ELF-1 (cell line): ENCODE measurements at regions not wholly inside any gene's neighbourhood (a gene's known extent, or its start where the extent isn't known, plus 50 kb on each side); places are given as distances from the start of the nearest gene placed in this dataset.
A peak's percentile ranks its signal among the peaks of the same experiment; 100 is the strongest.
"Not testable (repeated sequence)": the region's sequence is repeated elsewhere in the genome, so short reads cannot be mapped to it uniquely, and the experiment has no call there.

Experiments used
- DNase-seq: peaks from one replicate; pipeline ENCODE4 v3.0.0-alpha.2; 2016; ENCODE audit warnings: low read depth, low spot score

DNA sequence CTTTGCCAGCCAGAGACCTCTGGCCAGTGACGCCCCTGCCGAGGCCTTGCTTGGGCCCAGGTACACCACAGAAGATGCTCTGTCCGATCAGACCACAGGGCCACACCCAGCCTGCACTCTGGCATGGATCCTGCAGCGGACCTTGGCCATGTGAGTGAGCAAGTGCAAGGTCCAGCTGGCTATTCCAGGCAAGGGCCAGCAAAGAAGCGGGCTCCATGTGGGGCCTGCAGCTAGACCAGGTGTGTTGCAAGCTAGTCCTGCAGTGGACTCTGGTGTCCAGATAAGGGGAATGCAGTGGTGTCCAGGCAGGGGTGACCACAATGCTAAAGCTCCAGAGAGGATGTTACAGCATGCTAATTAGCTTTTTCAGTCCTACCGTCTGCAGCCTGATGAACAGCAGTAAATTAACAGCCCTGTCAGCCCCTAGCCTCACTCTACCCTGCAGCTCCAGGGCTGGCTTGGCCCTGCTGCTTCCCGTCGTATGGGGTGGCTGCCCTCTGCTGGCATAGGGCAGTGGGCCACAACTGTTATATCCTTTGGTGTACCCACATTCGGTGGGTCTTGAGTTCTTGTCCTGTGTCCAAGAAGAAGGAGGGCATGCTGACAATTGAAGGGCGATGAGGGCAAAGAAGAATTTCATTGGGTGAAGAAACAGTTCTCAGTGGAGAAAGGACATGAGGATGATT, 284.5 kb upstream of the POU5F2 start:
- DNase-seq: no peak

DNA sequence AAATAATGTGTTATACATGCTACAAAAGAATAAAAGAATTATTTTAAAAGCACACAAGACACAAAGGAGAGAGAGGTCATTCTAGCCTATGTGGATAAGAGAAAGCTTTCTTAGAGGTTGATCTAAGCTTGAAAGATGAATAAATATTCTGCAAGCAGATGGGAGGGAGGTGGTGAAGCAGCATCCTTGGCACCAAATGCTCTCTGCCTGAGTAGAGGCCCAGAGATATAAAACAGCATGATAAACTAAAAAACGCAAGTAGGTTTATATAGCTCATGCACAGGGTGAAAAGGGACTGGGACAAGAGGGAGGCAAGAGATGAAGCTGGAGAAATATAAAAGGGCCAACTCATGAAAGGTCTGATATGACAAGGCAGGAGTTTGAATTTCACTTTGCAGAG, 283.2 kb upstream of the POU5F2 start:
- DNase-seq: no peak

DNA sequence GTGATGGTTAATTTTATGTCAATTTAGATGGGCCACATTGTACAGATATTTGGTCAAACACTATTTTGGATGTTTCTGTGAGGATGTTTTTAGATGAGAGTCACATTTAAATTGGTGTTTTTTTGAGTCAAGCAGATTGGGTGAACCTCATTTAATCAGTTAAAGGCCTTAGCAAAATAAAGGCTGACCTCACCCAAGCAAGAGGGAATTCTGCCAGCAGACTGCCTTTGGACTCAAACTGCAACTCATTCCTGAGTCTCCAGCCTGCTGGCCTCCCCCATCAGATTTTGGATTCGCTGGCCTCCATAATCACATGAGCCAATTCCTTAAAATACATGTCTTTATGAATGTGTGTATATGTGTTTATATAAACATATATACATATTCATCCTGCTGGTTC, 282.7 kb upstream of the POU5F2 start:
- DNase-seq: no peak

DNA sequence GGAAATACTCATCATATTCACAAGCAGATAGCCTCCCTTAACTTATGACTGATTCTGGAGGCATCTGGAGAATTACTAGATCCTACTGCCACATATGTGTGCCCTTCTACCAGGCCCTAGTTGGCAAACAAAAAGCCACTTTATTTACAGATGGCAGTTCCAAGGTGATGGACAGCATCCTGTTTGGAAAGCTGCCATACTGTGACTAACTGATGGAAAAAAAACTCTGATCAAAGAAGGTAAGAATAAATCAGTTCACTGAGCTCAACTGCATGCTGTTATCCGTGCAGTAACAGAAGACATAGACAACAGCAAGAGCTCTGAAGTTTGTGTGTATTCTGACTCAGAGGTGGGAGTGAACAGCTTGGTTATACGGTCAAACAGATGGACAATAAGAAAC, 279.8 kb upstream of the POU5F2 start:
- DNase-seq: no peak

DNA sequence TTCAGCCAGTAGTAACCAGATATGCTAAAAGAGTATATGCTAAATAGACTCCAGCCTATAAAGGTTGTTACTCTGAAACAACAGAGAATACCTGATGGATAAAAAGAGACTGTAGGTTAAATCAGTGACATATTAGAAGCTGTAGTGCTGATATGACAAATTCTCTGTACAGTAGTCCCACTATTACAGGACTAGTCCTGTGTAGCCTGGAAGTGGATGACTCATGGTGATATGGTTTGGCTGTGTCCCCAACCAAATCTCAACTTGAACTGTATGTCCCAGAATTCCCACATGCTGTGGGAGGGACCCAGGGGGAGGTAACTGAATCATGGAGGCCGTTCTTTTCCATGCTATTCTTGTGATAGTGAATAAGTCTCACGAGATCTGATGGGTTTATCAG, 276.2 kb upstream of the POU5F2 start:
- DNase-seq: no peak

DNA sequence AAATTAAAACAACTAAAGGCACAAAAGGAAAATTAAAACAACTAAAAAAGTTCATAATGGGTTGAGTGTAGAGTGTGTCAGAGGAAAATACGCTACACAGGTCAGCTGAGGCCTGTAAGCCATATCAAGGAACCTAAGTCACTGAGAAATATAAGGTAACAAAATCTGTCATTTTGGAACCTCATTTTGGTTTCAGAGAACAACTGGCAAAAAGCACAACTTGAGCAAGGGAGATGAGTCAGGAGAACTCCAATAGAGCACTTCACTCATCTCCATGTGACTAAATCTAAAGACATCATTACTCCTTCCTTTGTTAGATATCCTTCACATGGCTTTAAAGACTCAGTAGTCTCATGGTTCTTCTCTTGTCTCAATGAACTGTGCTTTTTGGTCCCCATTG, 269.4 kb upstream of the POU5F2 start:
- DNase-seq: no peak

DNA sequence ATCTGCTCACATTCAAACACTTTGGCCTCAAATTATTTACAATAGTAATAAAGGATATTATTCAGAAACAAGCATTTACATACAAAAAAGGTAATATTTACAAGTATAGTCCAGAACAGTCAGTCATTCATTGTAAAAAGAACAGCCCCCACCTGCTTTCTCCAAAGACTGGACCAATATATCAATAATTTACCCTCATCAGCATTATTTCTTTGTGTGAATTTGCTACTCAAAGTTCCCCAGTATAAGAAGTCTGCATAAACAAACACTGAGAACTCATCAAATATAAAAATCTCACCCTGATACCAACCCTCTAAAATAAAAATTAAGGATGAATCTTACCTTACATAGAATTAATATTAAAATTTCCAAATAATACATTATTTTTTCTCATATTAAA, 267.8 kb upstream of the POU5F2 start:
- no peak for DNase-seq

DNA sequence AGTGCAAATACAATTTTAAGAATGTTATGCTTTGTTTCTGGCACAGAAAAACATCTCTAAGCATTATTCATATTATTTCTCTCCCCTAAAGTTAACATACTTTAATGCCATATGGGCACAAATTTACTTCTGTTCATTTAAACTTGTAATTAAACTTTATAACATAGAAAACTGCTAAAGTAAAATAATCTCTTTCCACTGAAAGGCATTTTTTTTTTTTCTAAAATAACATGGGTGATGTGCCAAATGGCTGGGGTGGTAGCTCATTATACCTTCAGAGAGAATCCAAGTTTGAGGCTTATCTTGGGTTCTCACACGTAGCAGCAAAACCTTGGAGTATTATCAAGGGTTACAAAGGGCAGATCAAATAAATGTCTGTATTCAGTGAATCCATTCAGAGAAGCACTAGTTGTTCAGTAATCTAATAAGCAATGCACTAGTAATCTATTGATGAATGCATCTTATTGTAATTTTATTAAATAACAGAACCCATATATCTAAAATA, 257.6 kb upstream of the POU5F2 start:
- no peak for DNase-seq

DNA sequence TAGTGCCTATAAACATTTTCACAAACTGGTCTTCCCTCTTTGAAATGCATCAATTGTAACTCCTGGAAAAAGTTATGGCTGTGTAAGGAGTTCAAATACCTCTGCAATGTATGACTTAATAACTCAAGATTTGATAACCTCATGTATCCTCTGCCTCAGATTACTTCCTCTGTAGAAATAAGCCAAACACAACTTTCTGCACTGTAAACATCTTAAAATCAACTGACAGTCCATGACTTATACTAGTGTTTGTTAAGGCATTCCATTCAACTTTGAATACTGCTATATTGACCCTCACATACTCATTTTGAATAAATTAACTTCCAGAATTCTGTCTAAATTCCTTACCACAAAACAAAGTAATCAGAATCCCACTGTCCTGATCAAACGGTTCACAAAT, 256.2 kb upstream of the POU5F2 start:
- no peak for DNase-seq

DNA sequence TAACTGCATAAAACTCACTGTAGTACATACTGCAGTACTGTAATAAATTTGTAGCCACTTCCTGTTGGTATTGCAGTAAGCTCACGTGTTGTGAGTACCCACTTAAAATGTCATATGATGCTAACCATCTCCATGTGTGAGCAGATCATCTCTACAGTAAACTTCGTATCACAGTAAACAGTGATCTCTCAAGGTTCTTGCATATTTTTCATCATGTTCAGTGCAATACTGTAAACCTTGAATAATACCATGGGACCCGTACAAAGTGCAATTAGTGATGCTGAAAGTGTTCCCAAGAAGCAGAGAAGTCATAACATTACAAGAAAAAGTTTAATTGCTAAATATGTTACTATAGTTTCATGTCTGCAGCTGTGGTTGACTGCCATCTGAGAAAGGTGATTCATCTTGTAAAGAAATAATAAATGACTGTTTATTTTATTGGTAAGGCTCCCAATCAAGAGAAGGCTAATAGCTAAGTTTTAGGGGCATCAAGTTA, 253.8 kb upstream of the POU5F2 start:
- DNase-seq: no peak

DNA sequence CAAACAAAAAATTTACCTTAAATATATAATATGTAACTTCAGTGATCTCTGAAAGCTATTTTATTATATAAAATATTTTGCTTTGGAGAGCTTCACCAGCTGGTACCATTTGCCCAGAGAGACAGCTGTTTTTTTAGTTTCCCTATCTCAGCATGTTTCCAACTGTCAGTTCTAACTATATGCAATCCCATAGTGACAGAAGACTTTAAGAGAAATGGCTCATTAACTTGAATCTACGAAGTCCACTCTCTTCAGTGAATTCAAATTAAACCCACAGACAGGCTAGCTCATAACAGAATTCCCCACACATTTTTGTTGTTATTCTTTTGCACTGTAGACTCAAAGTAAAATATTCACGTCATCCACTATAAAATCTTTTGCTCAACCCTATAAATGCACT, 251.8 kb upstream of the POU5F2 start:
- DNase-seq: no peak

DNA sequence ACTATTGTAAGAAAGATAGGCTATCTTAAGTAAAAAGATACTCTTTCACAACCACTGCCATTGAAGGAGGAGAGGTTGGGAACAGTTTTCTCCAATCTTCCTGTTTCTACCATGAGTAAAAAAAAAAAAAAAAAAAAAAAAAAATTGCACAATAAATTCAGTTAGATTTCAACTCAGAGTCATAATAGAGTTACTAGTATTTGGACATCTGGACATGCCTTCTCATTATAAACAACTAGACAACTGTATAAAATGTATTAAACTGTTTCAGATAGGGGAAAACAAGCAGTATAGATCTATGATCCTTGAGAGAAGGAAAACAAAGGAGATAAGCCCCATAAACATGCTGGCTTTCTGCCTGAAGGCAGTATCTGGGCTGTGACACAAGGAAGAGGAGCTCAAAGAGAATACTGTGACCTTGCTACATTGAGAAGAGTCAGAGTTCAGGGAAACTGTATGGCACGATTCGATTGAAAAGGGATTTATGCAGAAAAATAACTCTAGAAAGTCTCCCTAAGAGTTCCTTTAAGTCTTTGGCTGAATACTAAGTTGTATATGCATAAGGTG, 249.2 kb upstream of the POU5F2 start:
- DNase-seq: peak; percentile 29

DNA sequence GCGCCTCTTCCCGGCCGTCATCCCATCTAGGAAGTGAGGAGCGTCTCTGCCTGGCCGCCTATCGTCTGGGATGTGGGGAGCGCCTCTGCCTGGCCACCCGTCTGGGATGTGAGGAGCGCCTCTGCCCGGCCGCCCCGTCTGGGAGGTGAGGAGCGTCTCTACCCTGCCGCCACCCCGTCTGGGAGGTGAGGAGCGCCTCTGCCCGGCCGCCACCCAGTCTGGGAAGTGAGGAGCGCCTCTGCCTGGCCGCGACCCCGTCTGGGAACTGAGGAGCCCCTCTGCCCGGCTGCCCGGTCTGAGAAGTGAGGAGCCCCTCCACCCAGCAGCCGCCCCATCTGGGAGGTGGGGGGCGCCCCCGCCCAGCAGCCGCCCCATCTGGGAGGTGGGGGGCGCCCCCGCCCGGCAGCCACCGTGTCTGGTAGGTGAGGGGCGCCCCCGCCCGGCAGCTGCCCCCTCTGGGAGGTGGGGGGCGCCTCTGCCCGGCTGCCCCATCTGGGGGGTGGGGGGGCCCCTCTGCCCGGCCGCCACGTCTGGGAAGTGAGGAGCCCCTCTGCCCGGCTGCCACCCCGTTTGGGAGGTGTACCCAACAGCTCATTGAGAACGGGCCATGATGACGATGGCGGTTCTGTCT, 244.7 kb upstream of the POU5F2 start:
- not testable (repeated sequence) for DNase-seq

DNA sequence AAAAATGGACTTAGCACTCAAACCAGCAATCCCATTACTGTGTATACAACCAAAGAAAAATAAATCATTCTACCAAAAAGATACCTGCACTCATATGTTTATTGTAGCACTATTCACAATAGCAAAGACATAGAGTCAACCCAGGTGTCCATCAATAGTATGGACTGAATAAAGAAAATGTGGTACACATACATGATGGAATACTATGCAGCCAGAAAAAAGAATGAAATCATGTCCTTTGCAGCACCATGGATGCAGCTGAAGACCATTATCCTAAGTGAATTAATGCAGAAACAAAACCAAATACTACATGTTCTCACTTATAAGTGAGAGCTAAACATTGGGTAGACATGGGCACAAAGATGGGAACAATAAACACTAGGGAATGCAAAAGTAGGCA, 236.8 kb upstream of the POU5F2 start:
- DNase-seq: no peak

DNA sequence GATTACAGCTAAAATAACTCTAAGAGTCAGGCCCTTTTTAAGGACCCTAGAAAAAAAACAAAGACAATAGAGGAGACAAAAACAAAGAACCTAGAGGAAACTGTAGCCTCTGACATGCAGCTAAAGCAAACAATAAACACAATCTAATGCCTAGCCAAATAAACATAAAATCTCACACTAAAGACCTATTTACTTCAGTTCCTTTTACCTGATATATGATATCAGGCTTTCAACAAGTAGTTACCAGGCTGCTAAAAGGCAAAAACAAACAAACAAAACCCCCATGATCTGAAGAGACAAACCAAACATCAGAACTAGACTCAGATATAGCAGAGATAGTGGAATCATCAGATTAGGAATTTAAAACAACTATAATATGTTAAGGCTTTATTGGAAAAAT, 226.5 kb upstream of the POU5F2 start:
- no peak for DNase-seq

DNA sequence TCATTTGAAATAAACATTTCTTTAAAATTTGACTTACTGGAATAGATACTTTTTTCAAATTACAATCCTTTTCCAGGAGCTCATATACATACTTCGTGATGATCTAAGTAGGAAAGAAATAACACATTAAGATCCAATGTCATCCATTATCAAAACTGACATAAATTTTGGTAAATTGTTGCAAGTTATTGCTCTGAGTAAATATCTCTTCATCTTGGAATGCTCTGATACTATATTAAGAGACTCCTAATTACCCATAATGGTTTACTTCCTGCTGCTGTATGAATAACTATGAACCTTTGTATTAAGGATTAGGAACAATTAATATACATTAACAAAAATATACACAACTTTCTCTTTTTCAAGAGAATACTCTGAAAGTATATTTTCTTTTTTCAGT, 223.0 kb upstream of the POU5F2 start:
- no peak for DNase-seq

DNA sequence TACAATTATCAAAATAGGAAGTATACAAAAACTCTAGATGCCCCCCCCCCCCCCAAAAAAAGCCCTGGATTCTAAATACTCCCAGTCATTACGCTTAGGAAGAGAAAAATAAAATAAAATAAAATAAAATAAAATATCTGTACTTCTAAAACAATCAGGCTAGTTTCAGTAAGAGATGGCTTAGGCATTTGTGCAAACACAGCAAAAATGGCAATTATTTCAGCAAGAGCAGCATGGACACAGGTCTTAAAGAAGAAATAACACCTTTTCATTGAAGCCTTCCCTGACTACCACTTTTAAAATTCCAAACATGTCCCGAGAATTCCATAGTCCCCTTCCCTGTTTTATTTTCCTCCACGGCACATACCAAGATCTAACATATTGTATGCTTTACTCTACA, 218.6 kb upstream of the POU5F2 start:
- no peak for DNase-seq

DNA sequence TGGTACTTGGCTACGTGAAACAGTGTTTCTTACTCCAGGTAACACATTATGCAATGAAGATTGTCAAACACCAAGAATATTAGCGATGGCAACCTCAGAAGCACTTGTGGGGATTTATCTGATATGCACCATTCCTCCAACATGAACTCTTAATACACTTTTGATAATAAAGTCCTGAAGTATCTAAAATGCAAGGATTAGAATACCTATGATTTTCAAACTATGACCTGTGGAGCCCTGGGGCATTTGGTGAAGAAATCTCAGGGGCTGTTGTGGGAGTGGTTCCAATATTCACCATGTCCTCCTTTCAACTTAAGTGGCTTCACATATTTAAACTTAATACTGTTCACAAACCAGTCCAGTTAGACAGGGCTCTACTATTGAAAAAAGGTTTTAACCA, 214.6 kb upstream of the POU5F2 start:
- no peak for DNase-seq

DNA sequence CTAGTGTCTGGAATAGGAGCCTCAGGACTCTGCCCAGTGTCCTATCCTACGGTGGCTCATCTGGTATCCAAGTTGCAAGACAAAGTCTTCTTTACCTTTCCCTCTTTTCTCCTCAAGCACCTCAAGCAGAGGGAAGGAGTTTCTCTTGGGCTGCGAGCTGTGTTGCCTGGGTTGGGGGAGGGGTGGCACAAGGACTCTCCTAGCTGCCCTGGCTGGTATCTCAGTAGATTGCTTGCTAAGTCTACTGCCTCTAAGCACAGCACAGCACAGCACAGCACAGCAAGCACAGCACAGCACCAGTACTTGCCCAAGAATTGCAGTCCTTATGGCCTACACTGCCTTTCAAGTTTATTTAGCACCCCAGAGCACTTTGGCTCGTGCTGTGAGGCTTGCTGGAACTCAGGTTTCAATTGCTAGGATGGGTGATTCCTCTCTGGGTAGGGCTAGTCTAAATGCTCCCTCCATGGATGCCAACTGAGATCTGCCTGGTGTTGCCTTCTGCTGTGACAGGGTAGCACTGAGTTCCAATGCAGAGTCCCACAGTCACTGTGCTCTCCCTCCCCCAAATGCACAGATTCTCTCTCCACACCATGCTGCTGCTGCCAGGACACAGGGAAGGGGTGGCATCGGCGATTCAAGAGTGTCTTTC, 213.1 kb upstream of the POU5F2 start:
- no peak for DNase-seq

DNA sequence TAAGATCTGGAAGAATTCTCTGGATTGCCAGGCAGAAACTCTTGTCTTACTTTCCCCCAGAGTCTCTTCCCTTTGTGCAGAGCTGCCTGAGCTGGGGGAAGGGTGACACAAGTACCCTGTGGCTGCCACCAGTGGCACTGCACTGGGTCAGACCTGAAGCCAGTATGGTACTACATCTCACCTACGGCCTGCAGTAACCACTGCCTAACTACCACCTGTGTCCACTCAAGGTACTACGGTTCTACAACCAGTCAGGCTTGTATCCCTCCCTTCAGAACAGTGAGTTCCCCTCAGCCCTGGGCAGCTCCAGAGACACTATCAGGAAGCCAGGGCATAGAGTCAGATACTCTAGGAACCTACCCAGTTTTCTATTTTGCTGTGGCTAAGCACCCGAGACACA, 212.0 kb upstream of the POU5F2 start:
- DNase-seq: no peak

DNA sequence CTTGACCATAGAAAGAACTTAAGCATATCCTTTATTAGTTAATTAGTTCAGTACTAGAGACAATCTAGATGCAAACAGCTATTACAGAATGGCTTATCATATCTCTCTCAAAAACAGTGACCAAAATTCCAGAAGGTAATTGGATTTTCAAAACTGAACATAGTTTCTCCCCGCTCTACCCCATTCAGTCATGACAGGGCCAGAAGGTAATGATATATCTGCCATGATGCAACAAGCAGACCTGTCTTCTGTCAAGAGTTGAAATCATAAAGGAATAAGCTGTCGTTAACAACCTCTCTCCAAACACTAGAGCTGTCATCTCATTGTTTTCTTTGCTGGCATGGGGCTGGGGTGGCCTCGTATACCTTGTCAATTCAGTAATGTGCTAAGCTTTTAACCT, 200.5 kb upstream of the POU5F2 start:
- DNase-seq: no peak

DNA sequence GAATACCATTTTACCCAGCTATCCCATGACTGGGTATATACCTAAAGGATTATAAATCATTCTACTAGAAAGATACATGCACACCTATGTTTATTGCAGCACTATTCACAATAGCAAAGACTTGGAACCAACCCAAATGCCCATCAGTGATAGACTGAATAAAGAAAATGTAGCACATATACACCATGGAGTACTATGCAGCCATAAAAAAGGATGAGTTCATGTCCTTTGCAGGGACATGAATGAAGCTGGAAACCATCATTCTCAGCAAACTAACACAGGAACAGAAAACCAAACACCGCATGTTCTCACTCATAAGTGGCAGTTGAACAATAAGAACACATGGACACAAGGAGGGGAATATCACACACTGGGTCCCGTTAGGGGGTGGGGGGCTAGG, 191.9 kb upstream of the POU5F2 start:
- not testable (repeated sequence) for DNase-seq

DNA sequence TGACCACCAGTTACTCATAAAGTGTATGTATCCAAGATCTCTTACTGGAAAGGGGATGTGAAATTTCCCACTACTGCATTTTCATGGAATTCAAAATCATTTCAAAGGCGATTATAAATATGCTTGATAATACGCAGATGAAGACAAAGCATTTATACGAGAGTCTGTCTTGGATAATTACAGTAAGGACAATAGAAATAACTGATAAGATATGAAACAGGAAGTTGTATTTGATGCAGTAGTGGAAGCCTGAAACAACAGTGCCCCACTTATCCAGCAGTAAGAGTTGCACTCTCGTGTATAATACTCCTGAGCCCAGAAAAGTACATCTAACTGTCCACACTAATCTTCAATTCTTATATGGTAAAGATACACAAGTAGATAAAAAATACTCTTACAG, 188.7 kb upstream of the POU5F2 start:
- no peak for DNase-seq
